AG09319 (cell line): ENCODE measurements at regions not wholly inside any gene's neighbourhood (a gene's known extent, or its start where the extent isn't known, plus 50 kb on each side); places are given as distances from the start of the nearest gene placed in this dataset.

ENCODE experiments used
- DNase-seq: peaks from one replicate; pipeline ENCODE4 v3.0.0-alpha.2; 2010; ENCODE audit warnings: low read depth; ENCODE audit errors: extremely low read depth
- CTCF ChIP-seq: IDR thresholded peaks from 2 replicates; pipeline ENCODE4 v1.5.1; 2011; ENCODE audit warnings: low read depth, mild to moderate bottlenecking, inconsistent platforms, low read length, moderate library complexity

GRCh38 chr6:147128056-147128455 lies 76.2 kb upstream of the STXBP5 start:
- no peak for DNase-seq
- no peak for TF ChIP-seq CTCF

- TF ChIP-seq CTCF = no peak
- no peak for DNase-seq
Observed at GRCh38 chr6:147131532-147132128, 72.6 kb upstream of the STXBP5 start.

DNA sequence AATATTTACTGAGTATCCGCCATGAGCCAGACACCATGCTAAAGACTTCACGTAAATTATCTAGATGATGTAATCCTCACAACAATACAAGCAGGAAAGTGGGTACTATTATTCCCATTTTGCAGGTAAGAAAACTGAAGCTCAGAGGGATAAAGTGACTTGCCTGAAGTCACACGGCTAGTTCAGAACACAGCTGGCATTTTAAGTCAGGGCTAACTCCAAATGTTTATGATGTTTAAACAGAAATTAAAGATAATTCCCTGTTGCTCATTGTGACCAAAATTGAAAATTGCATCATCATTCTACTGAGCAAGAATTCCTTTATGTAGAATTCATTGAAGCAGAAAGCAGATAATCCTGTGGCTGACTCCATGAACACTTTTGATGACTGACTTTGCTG lies 71.3 kb upstream of the STXBP5 start:
- DNase-seq = no peak

DNA sequence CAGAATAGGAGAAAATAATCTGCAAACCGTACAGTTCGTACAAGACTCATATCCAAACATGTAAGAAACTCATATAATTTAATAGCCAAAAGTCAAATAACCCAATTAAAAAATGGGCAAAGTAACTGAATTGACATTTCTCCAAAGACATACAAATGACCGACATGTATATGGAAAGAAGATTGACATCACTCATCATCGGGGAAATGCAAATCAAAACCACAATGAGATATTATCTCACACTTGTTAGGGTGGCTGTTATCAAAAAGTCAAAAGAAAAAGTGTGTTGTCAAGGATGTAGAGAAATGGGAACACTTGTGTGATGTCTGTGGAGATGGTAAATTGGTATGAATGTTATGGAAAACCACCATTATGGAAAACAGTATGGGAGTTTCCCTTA lies 70.5 kb upstream of the STXBP5 start:
- no peak for TF ChIP-seq CTCF

More for the DNA sequence above, 71.3 kb upstream of the STXBP5 start:
- TF ChIP-seq CTCF = no peak

GRCh38 chr6:147135211-147135681 lies 69.0 kb upstream of the STXBP5 start:
- DNase-seq = peak; percentile 81
- no peak for TF ChIP-seq CTCF

More for the DNA sequence above, 70.5 kb upstream of the STXBP5 start:
- no peak for DNase-seq

- no peak for DNase-seq
- no peak for TF ChIP-seq CTCF
Observed at GRCh38 chr6:147136057-147136456, 68.2 kb upstream of the STXBP5 start.

DNA sequence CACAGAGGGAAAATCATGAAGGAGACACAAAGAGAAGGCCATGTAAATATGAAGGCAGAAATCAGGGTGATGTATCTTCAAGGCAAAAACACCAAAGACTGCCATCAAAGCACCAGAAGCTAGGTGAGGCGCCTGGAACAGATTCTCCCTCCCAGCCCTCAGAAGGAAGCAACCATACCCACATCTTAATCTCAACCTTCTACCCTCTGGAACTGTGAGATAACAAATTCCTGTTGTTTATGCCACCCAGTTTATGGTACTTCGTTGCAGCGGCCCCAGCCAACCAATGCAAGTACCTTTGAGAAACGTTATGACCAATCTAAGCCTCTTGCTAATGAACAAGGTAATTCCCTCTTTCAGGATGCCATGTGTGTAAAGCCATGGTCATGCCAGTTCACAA lies 66.2 kb upstream of the STXBP5 start:
- DNase-seq = no peak
- no peak for TF ChIP-seq CTCF
